Activated B cell treated with CpG ODN at 0.5 μM for 24 hours (primary cell): ENCODE measurements at regions not wholly inside any gene's neighbourhood (a gene's known extent, or its start where the extent isn't known, plus 50 kb on each side); places are given as distances from the start of the nearest gene placed in this dataset.

Experiments
- ATAC-seq: fragments of 200-7000 bp; cut with Tn5 transposase; one replicate; pipeline ENCODE4 v1.10.0; 2021; ENCODE audit warnings: low read depth, mild to moderate bottlenecking, moderate library complexity
- CTCF ChIA-PET: fragments of 350-600 bp; sonication (Branson Sonifier 250); formaldehyde crosslinking; loops from one replicate; lab custom pipeline; 2021; ENCODE audit warnings: antibody characterized with exemption; lab: Charles Lee
- POLR2A ChIA-PET: fragments of 350-600 bp; sonication (Branson Sonifier 250); formaldehyde crosslinking; loops from one replicate; lab custom pipeline; 2021; ENCODE audit warnings: antibody characterized with exemption; lab: Charles Lee
- DNase-seq: peaks from one replicate; pipeline ENCODE4 v3.0.0; 2022
- H3K27ac Mint-ChIP-seq: one replicate; pipeline ENCODE4 v1.8.0; 2020; ENCODE audit warnings: mixed read lengths
- H3K27me3 Mint-ChIP-seq: one replicate; pipeline ENCODE4 v1.8.0; 2021; ENCODE audit warnings: mixed read lengths
- H3K36me3 Mint-ChIP-seq: one replicate; pipeline ENCODE4 v1.8.0; 2021; ENCODE audit warnings: low read depth, mixed read lengths
- H3K4me1 Mint-ChIP-seq: one replicate; pipeline ENCODE4 v1.8.0; 2021; ENCODE audit warnings: mixed read lengths
- H3K4me3 Mint-ChIP-seq: one replicate; pipeline ENCODE4 v1.8.0; 2020; ENCODE audit warnings: mild to moderate bottlenecking, mixed read lengths
- H3K9me3 Mint-ChIP-seq: one replicate; pipeline ENCODE4 v1.8.0; 2020; ENCODE audit warnings: mixed read lengths
- intact Hi-C: fragments of 100-400 bp; cut with micrococcal nuclease; formaldehyde crosslinking; loops from one replicate; pipeline ENCODE4 v1.15.1; 2024
- TF ChIP-seq, protein P1 (sequence below): fragments of 200-600 bp; IDR thresholded peaks from one replicate; pipeline ENCODE4 v1.8.0; 2022; ENCODE audit warnings: antibody characterized with exemption, mild to moderate bottlenecking

DNA sequence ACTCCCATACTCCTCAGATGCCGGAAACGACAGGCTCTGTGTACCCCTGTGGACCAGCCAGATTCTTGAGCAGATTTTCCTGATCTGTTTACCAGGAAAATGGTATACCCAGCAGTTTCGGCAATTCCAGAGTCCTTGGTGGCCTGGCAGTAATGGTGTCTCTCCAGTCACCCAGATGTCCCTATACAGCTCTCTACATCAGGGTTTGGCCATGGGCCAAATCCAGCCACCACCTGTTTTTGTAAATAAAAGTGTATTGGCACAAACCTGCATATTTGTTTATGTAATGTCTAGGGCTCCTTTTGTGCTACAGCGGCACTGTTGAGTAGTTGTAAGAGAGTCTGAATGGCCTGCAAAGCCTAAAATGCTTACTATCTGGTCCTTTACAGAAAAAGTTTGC, 491.3 kb downstream of the RPS24 start:
- POLR2A ChIA-PET: no interaction called here
- no peak for ATAC-seq

DNA sequence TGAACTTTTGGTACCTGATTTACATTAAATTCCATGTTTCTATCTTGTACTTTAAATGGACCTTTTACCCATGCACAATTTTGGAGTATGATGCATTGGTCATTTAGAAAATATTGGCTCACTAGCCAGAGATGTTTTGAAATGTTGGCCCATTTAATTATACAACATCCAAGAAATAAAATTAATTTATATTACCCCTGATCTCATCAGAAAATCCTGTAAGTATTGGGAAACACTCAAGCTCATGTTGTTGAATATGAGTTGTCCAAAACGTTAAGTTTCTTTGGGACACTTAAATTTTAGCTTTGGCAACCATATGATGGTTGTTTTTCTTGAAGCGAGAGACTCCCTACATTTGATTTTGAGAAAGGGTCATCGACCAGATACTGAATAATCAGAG, 492.7 kb downstream of the RPS24 start:
- Mint-ChIP-seq H3K9me3 (no peaks in the 10 kb centered on the region), H3K4me1 (no peaks in the 10 kb centered on the region), H3K27ac (no peak overlapping the region), H3K27me3 (no peaks in the 10 kb centered on the region), H3K36me3 (no peaks in the 10 kb centered on the region), H3K4me3 (no peak overlapping the region)
- TF ChIP-seq, protein P1, sequence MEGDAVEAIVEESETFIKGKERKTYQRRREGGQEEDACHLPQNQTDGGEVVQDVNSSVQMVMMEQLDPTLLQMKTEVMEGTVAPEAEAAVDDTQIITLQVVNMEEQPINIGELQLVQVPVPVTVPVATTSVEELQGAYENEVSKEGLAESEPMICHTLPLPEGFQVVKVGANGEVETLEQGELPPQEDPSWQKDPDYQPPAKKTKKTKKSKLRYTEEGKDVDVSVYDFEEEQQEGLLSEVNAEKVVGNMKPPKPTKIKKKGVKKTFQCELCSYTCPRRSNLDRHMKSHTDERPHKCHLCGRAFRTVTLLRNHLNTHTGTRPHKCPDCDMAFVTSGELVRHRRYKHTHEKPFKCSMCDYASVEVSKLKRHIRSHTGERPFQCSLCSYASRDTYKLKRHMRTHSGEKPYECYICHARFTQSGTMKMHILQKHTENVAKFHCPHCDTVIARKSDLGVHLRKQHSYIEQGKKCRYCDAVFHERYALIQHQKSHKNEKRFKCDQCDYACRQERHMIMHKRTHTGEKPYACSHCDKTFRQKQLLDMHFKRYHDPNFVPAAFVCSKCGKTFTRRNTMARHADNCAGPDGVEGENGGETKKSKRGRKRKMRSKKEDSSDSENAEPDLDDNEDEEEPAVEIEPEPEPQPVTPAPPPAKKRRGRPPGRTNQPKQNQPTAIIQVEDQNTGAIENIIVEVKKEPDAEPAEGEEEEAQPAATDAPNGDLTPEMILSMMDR: no peak
- DNase-seq (no peak), ATAC-seq (no peak)
- CTCF ChIA-PET: no interaction called here
- intact Hi-C loops: no loop called here
- POLR2A ChIA-PET: no interaction called here

More for the DNA sequence above, 491.3 kb downstream of the RPS24 start:
- Mint-ChIP-seq H3K36me3 (no peaks in the 10 kb centered on the region), H3K4me3 (no peak overlapping the region), H3K9me3 (no peaks in the 10 kb centered on the region), H3K27me3 (no peaks in the 10 kb centered on the region), H3K27ac (no peak overlapping the region), H3K4me1 (no peaks in the 10 kb centered on the region)
- CTCF ChIA-PET: no interaction called here
- no peak for DNase-seq
- TF ChIP-seq, protein P1: no peak
- intact Hi-C loops: no loop called here

DNA sequence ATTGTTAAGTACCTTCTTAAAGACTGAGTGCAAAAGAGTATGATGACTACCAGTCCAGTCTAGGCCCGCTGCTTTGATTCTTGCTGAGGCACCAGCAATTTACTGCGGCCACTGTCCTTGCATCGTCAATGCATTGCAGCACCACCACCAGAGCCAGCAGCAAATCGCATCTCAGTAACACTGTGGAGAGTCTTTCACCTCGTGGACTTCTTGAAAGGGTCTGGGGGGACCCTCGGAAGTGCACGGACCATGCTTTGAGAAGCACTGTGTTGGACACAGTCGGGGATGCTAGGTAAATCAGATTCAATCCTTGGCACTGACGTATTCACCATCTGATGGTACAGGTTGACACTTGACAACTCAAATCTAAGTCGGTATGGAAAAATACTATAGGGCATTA, 493.6 kb downstream of the RPS24 start:
- Mint-ChIP-seq H3K4me1 (no peaks in the 10 kb centered on the region), H3K4me3 (no peak overlapping the region), H3K27ac (no peak overlapping the region), H3K36me3 (no peaks in the 10 kb centered on the region), H3K9me3 (no peaks in the 10 kb centered on the region), H3K27me3 (peaks cover 2% of the 10 kb centered on the region)
- ATAC-seq (no peak), DNase-seq (no peak)
- ChIA-PET CTCF (no interaction called here), POLR2A (no interaction called here)
- intact Hi-C loops: no loop called here
- TF ChIP-seq, protein P1: no peak

DNA sequence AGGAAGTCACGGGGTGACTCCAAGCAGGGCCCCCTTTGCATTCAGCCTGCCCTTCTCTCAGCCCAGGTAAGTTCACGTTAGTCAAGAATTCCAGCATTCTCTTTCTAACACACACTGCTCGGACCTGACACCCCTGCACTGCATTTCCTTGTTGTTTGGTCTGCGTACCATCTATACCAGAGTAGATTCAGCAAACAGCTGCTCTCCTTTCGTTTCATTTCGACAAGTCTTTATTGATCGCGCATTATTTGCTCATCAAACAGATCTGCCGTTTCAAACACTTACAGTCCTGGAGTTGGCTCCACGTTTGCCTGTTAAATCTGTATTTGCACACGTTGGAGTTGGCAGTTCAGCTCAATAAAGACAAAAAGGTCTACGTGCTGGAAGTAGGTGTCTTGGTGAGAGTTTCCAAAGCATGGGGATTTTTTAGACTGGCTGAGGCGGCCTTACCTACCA, 495.1 kb downstream of the RPS24 start:
- intact Hi-C loops: no loop called here
- H3K4me3 Mint-ChIP-seq: no peak overlapping the region
- H3K27ac Mint-ChIP-seq: no peak overlapping the region
- TF ChIP-seq, protein P1: no peak
- POLR2A ChIA-PET: no interaction called here
- no peaks in the 10 kb centered on the region for H3K9me3 Mint-ChIP-seq
- no peak for DNase-seq
- no peaks in the 10 kb centered on the region for H3K4me1 Mint-ChIP-seq
- CTCF ChIA-PET: no interaction called here
- H3K27me3 Mint-ChIP-seq: peaks cover 2% of the 10 kb centered on the region
- no peaks in the 10 kb centered on the region for H3K36me3 Mint-ChIP-seq
- ATAC-seq: no peak

DNA sequence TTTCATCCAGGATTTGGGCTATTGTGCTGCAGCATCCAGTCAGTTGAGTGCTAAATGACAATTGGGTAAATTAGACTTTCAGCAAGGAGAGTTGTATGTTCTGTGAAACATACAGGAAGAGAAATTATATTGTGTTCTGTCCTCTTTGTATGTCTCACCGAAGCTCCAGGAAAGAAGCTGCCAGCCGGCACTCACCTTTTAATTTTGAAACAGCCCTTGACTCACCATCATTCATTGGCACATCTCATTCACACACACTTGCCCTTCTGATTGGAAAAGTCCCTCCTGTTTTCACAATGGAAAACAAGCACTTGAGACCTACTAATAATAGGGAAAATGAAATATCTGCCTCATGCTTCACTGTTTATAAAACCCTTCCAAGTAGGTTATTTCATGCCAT, 495.6 kb downstream of the RPS24 start:
- Mint-ChIP-seq H3K4me1 (no peaks in the 10 kb centered on the region), H3K27ac (no peak overlapping the region), H3K36me3 (no peaks in the 10 kb centered on the region), H3K9me3 (no peaks in the 10 kb centered on the region), H3K27me3 (peaks cover 2% of the 10 kb centered on the region), H3K4me3 (no peak overlapping the region)
- intact Hi-C loops: no loop called here
- ChIA-PET CTCF (no interaction called here), POLR2A (no interaction called here)
- DNase-seq (no peak), ATAC-seq (no peak)
- TF ChIP-seq, protein P1: no peak
